ENCODE measurements at regions not wholly inside any gene's neighbourhood (a gene's known extent, or its start where the extent isn't known, plus 50 kb on each side); places are given as distances from the start of the nearest gene placed in this dataset.

GRCh38 chr10:127802531-127803095 is 65.6 kb downstream of the FOXI2 start:
- no peak for TF ChIP-seq CTCF (IDR thresholded peaks at IDR 0.05)
- ATAC-seq (ENCODE audit: poor library complexity) (no peak), DNase-seq (no peak)
- Histone ChIP-seq H3K9me3 (ENCODE audit: control insufficient read depth in 1 of 2, insufficient read depth in 1 of 2, low read length in 2 of 2) (peaks cover 0 to 6% of the 10 kb centered on the region in 2 experiments), H3K36me3 (ENCODE audit: insufficient read depth, low read length) (no peaks in the 10 kb centered on the region), H3K27ac (ENCODE audit: low read depth in 1 of 2, low read length in 2 of 2) (no peak overlapping the region), H3K27me3 (ENCODE audit: control insufficient read depth in 1 of 2, insufficient read depth in 2 of 2, low read length in 2 of 2) (peaks cover 6 to 7% of the 10 kb centered on the region in 2 experiments), H3K4me3 (ENCODE audit: low read length) (no peak overlapping the region), H3K4me1 (ENCODE audit: insufficient read depth, low read length) (no peaks in the 10 kb centered on the region)
- H3K36me3 Mint-ChIP-seq (ENCODE audit: low read depth), result no peaks in the 10 kb centered on the region
- ChIA-PET CTCF (no interaction called here), POLR2A (no interaction called here)
- H3K4me1 Mint-ChIP-seq (ENCODE audit: low read depth), result peaks cover 5% of the 10 kb centered on the region
- intact Hi-C loops (cut with DNase I, micrococcal nuclease), result no loop called here
- peaks cover 39% of the 10 kb centered on the region for H3K27me3 Mint-ChIP-seq
- H3K4me3 Mint-ChIP-seq, result no peak overlapping the region
- no peak overlapping the region for H3K27ac Mint-ChIP-seq
- no peaks in the 10 kb centered on the region for H3K9me3 Mint-ChIP-seq

GRCh38 chr10:127804696-127805095 is 67.7 kb downstream of the FOXI2 start:
- Mint-ChIP-seq H3K9me3 (no peaks in the 10 kb centered on the region), H3K27me3 (peaks cover 38% of the 10 kb centered on the region), H3K4me1 (ENCODE audit: low read depth) (no peaks in the 10 kb centered on the region), H3K4me3 (no peak overlapping the region), H3K27ac (no peak overlapping the region), H3K36me3 (ENCODE audit: low read depth) (no peaks in the 10 kb centered on the region)
- Histone ChIP-seq H3K4me3 (ENCODE audit: low read length) (no peak overlapping the region), H3K27me3 (ENCODE audit: control insufficient read depth in 1 of 2, insufficient read depth in 2 of 2, low read length in 2 of 2) (peaks cover 2 to 7% of the 10 kb centered on the region in 2 experiments), H3K4me1 (ENCODE audit: insufficient read depth, low read length) (no peaks in the 10 kb centered on the region), H3K27ac (ENCODE audit: low read depth in 1 of 2, low read length in 2 of 2) (no peak overlapping the region), H3K9me3 (ENCODE audit: control insufficient read depth in 1 of 2, insufficient read depth in 1 of 2, low read length in 2 of 2) (peaks cover 0 to 3% of the 10 kb centered on the region in 2 experiments), H3K36me3 (ENCODE audit: insufficient read depth, low read length) (no peaks in the 10 kb centered on the region)
- ATAC-seq (ENCODE audit: poor library complexity) (no peak), DNase-seq (no peak)
- intact Hi-C loops (cut with DNase I, micrococcal nuclease), result no loop called here
- TF ChIP-seq CTCF (IDR thresholded peaks at IDR 0.05), result no peak
- POLR2A ChIA-PET, result no interaction called here
- CTCF ChIA-PET, result no interaction called here

GRCh38 chr10:127805950-127806349 is 69.0 kb downstream of the FOXI2 start:
- H3K9me3 Mint-ChIP-seq, result no peaks in the 10 kb centered on the region
- peaks cover 44% of the 10 kb centered on the region for H3K27me3 Mint-ChIP-seq
- ChIA-PET CTCF (no interaction called here), POLR2A (no interaction called here)
- H3K36me3 ChIP-seq (ENCODE audit: insufficient read depth, low read length), result no peaks in the 10 kb centered on the region
- no peak for ATAC-seq (ENCODE audit: poor library complexity)
- TF ChIP-seq CTCF (IDR thresholded peaks at IDR 0.05), result no peak
- no peaks in the 10 kb centered on the region for H3K4me1 ChIP-seq (ENCODE audit: insufficient read depth, low read length)
- DNase-seq, result no peak
- H3K9me3 ChIP-seq (ENCODE audit: control insufficient read depth in 1 of 2, insufficient read depth in 1 of 2, low read length in 2 of 2), result peaks cover 0 to 3% of the 10 kb centered on the region in 2 experiments
- H3K27ac ChIP-seq (ENCODE audit: low read depth in 1 of 2, low read length in 2 of 2), result no peak overlapping the region
- intact Hi-C loops (cut with DNase I, micrococcal nuclease), result no loop called here
- no peaks in the 10 kb centered on the region for H3K36me3 Mint-ChIP-seq (ENCODE audit: low read depth)
- peaks cover 2 to 7% of the 10 kb centered on the region in 2 experiments for H3K27me3 ChIP-seq (ENCODE audit: control insufficient read depth in 1 of 2, insufficient read depth in 2 of 2, low read length in 2 of 2)
- no peak overlapping the region for H3K27ac Mint-ChIP-seq
- no peak overlapping the region for H3K4me3 Mint-ChIP-seq
- no peaks in the 10 kb centered on the region for H3K4me1 Mint-ChIP-seq (ENCODE audit: low read depth)
- H3K4me3 ChIP-seq (ENCODE audit: low read length), result no peak overlapping the region
